ENCODE measurements at regions not wholly inside any gene's neighbourhood (a gene's known extent, or its start where the extent isn't known, plus 50 kb on each side); places are given as distances from the start of the nearest gene placed in this dataset.
"Not testable (repeated sequence)": the region's sequence is repeated elsewhere in the genome, so short reads cannot be mapped to it uniquely, and the experiment has no call there.

DNA sequence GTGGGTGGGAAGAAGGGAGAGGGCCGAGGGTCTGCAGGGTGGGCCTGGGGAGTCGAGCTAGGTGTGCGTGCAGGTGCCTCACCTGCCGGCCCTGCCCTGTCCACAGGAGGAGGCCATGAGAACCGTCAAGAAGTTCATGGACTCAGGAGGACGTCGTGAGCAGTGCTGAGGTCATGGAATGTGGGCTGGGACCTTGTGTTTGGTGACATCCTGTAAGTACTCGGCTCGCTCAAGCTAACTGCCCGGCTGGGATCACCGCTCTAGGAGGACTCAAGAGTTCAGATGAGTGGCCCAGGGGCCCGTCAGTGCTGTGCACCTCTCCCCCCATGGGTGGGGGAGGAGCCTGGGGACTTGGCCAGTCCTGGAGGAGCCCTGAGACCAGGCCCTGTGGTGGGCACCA, 4444.0 kb upstream of the TPTE start:
- not testable (repeated sequence) for TF ChIP-seq EP300 (IDR thresholded peaks at IDR 0.05; ENCODE audit: borderline replicate concordance in 1 of 2, low read depth in 1 of 2, low read length in 1 of 2); SMC3 (IDR thresholded peaks at IDR 0.05; ENCODE audit: low read depth, low read length); NRF1 (IDR thresholded peaks at IDR 0.05; ENCODE audit: low read depth, low read length); FOXJ3 (CRISPR knock-in tag; IDR thresholded peaks at IDR 0.05)
- TF ChIP-seq, protein P1, sequence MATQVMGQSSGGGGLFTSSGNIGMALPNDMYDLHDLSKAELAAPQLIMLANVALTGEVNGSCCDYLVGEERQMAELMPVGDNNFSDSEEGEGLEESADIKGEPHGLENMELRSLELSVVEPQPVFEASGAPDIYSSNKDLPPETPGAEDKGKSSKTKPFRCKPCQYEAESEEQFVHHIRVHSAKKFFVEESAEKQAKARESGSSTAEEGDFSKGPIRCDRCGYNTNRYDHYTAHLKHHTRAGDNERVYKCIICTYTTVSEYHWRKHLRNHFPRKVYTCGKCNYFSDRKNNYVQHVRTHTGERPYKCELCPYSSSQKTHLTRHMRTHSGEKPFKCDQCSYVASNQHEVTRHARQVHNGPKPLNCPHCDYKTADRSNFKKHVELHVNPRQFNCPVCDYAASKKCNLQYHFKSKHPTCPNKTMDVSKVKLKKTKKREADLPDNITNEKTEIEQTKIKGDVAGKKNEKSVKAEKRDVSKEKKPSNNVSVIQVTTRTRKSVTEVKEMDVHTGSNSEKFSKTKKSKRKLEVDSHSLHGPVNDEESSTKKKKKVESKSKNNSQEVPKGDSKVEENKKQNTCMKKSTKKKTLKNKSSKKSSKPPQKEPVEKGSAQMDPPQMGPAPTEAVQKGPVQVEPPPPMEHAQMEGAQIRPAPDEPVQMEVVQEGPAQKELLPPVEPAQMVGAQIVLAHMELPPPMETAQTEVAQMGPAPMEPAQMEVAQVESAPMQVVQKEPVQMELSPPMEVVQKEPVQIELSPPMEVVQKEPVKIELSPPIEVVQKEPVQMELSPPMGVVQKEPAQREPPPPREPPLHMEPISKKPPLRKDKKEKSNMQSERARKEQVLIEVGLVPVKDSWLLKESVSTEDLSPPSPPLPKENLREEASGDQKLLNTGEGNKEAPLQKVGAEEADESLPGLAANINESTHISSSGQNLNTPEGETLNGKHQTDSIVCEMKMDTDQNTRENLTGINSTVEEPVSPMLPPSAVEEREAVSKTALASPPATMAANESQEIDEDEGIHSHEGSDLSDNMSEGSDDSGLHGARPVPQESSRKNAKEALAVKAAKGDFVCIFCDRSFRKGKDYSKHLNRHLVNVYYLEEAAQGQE (IDR thresholded peaks at IDR 0.05; ENCODE audit: low read depth, low read length): not testable (repeated sequence)
- TF ChIP-seq, protein P2, sequence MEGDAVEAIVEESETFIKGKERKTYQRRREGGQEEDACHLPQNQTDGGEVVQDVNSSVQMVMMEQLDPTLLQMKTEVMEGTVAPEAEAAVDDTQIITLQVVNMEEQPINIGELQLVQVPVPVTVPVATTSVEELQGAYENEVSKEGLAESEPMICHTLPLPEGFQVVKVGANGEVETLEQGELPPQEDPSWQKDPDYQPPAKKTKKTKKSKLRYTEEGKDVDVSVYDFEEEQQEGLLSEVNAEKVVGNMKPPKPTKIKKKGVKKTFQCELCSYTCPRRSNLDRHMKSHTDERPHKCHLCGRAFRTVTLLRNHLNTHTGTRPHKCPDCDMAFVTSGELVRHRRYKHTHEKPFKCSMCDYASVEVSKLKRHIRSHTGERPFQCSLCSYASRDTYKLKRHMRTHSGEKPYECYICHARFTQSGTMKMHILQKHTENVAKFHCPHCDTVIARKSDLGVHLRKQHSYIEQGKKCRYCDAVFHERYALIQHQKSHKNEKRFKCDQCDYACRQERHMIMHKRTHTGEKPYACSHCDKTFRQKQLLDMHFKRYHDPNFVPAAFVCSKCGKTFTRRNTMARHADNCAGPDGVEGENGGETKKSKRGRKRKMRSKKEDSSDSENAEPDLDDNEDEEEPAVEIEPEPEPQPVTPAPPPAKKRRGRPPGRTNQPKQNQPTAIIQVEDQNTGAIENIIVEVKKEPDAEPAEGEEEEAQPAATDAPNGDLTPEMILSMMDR (IDR thresholded peaks at IDR 0.05): not testable (repeated sequence)
- TF ChIP-seq, protein P3, sequence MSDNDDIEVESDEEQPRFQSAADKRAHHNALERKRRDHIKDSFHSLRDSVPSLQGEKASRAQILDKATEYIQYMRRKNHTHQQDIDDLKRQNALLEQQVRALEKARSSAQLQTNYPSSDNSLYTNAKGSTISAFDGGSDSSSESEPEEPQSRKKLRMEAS (IDR thresholded peaks at IDR 0.05; ENCODE audit: low read depth): not testable (repeated sequence)
